Prostate gland (tissue), 2 donors: ENCODE measurements at regions not wholly inside any gene's neighbourhood (a gene's known extent, or its start where the extent isn't known, plus 50 kb on each side); places are given as distances from the start of the nearest gene placed in this dataset.
"Not testable (repeated sequence)": the region's sequence is repeated elsewhere in the genome, so short reads cannot be mapped to it uniquely, and the experiment has no call there.

Experiments used
- POLR2A ChIP-seq: fragments of 450-650 bp; IDR thresholded peaks from one replicate; pipeline ENCODE4 v1.6.1; 2016; ENCODE audit warnings: antibody characterized with exemption, mild to moderate bottlenecking
- TF ChIP-seq, protein P1 (sequence below), 4 experiments: fragments of 200-600 bp in 2 of 4; fragments of 450-650 bp in 2 of 4; sonication (generic) in 2 of 4; IDR thresholded peaks; 1 replicate in 3 of 4; 2 replicates in 1 of 4; pipeline ENCODE4 v1.5.1; 2016 to 2019; ENCODE audit warnings: antibody characterized with exemption in 4 of 4, mild to moderate bottlenecking in 2 of 4, moderate library complexity in 2 of 4

DNA sequence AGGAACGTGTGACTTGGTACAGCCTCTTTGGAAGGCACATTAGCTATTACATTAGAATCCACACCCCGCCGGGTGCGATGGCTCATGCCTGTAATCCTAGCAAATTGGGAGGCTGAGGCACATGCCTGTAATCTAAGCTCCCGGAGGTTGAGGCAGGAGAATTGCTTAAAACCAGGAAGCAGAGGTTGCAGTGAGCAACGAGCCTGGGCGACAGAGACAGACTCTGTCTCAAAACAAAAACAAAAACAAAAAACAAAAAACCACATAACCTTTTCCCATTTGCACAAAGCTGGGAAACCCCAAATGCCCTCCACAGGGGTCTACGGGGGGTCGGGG lies 82.7 kb upstream of the METTL9 start:
- TF ChIP-seq, protein P1, sequence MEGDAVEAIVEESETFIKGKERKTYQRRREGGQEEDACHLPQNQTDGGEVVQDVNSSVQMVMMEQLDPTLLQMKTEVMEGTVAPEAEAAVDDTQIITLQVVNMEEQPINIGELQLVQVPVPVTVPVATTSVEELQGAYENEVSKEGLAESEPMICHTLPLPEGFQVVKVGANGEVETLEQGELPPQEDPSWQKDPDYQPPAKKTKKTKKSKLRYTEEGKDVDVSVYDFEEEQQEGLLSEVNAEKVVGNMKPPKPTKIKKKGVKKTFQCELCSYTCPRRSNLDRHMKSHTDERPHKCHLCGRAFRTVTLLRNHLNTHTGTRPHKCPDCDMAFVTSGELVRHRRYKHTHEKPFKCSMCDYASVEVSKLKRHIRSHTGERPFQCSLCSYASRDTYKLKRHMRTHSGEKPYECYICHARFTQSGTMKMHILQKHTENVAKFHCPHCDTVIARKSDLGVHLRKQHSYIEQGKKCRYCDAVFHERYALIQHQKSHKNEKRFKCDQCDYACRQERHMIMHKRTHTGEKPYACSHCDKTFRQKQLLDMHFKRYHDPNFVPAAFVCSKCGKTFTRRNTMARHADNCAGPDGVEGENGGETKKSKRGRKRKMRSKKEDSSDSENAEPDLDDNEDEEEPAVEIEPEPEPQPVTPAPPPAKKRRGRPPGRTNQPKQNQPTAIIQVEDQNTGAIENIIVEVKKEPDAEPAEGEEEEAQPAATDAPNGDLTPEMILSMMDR (IDR thresholded peaks at IDR 0.05): not testable (repeated sequence)
- not testable (repeated sequence) for TF ChIP-seq POLR2A
